ENCODE measurements at regions not wholly inside any gene's neighbourhood (a gene's known extent, or its start where the extent isn't known, plus 50 kb on each side); places are given as distances from the start of the nearest gene placed in this dataset.

DNA sequence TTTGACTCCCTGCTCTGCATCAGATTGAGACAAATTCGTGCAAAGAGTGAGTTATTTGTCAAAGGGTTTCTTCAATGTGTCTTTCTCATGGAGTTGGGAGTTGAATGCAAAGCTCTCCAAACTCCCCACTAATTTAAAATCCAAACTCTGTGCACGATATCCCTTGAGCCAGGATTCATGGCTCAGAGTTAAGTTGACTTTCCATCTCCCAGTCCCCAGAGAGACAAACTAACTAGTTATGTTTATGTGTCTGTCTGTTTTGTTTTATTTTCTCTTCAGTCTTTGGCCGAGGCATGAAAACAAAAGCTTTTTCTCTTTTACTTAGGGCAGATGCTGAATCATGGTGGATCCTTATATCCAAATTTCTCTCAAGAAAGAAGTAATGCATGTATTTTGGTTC, 570.0 kb upstream of the CDH5 start:
- H3K4me3 Mint-ChIP-seq: no peak overlapping the region
- no peaks in the 10 kb centered on the region for H3K36me3 Mint-ChIP-seq
- H3K27ac Mint-ChIP-seq: no peak overlapping the region
- H3K27me3 Mint-ChIP-seq (ENCODE audit: low read depth): no peaks in the 10 kb centered on the region
- DNase-seq (ENCODE audit: low spot score in 2 of 2, unreplicated experiment in 2 of 2): no peak
- peaks cover 9% of the 10 kb centered on the region for H3K4me1 Mint-ChIP-seq
- H3K9me3 Mint-ChIP-seq: no peaks in the 10 kb centered on the region
- TF ChIP-seq, protein P1, sequence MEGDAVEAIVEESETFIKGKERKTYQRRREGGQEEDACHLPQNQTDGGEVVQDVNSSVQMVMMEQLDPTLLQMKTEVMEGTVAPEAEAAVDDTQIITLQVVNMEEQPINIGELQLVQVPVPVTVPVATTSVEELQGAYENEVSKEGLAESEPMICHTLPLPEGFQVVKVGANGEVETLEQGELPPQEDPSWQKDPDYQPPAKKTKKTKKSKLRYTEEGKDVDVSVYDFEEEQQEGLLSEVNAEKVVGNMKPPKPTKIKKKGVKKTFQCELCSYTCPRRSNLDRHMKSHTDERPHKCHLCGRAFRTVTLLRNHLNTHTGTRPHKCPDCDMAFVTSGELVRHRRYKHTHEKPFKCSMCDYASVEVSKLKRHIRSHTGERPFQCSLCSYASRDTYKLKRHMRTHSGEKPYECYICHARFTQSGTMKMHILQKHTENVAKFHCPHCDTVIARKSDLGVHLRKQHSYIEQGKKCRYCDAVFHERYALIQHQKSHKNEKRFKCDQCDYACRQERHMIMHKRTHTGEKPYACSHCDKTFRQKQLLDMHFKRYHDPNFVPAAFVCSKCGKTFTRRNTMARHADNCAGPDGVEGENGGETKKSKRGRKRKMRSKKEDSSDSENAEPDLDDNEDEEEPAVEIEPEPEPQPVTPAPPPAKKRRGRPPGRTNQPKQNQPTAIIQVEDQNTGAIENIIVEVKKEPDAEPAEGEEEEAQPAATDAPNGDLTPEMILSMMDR (IDR thresholded peaks at IDR 0.05; ENCODE audit: unreplicated experiment): no peak

- no peaks in the 10 kb centered on the region for H3K27me3 Mint-ChIP-seq (ENCODE audit: low read depth)
- no peak overlapping the region for H3K27ac Mint-ChIP-seq
- no peak for DNase-seq (ENCODE audit: low spot score in 2 of 2, unreplicated experiment in 2 of 2)
- H3K4me3 Mint-ChIP-seq: no peak overlapping the region
- H3K9me3 Mint-ChIP-seq: no peaks in the 10 kb centered on the region
- H3K36me3 Mint-ChIP-seq: no peaks in the 10 kb centered on the region
- TF ChIP-seq, protein P1 (IDR thresholded peaks at IDR 0.05; ENCODE audit: unreplicated experiment): no peak
- peaks cover 9% of the 10 kb centered on the region for H3K4me1 Mint-ChIP-seq
These were observed 571.5 kb upstream of the CDH5 start for GRCh38 chr16:65794973-65795372.

- Mint-ChIP-seq H3K4me1 (peaks cover 9% of the 10 kb centered on the region), H3K27me3 (ENCODE audit: low read depth) (no peaks in the 10 kb centered on the region), H3K36me3 (no peaks in the 10 kb centered on the region), H3K27ac (no peak overlapping the region), H3K9me3 (peaks cover 3% of the 10 kb centered on the region), H3K4me3 (no peak overlapping the region)
- DNase-seq (ENCODE audit: low spot score in 2 of 2, unreplicated experiment in 2 of 2): no peak
- TF ChIP-seq, protein P1 (IDR thresholded peaks at IDR 0.05; ENCODE audit: unreplicated experiment): no peak
These were observed 572.7 kb upstream of the CDH5 start for GRCh38 chr16:65793781-65794180.

DNA sequence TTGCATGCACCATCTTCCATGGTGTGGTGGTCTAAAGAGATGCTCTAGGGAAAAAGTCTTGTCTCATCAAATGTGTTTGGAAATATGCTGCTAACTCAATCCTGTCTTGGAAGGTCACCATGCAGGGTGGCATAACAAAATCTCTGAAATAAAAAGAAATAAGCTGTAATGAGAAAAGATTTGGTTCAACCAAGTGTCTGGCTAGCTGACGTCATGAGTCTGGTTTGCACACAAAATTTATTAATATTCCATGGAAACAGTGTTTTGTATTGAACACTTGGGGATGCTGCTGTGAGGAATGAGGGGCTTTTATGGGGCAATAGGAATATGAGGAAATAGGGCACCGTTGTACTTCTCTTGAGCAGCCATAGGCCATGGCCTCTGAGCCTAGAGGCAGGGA, 575.7 kb upstream of the CDH5 start:
- no peak for DNase-seq (ENCODE audit: low spot score in 2 of 2, unreplicated experiment in 2 of 2)
- peaks cover 12% of the 10 kb centered on the region for H3K4me1 Mint-ChIP-seq
- H3K36me3 Mint-ChIP-seq: no peaks in the 10 kb centered on the region
- no peak overlapping the region for H3K27ac Mint-ChIP-seq
- H3K4me3 Mint-ChIP-seq: no peak overlapping the region
- no peaks in the 10 kb centered on the region for H3K27me3 Mint-ChIP-seq (ENCODE audit: low read depth)
- TF ChIP-seq, protein P1 (IDR thresholded peaks at IDR 0.05; ENCODE audit: unreplicated experiment): no peak
- H3K9me3 Mint-ChIP-seq: peaks cover 3% of the 10 kb centered on the region

DNA sequence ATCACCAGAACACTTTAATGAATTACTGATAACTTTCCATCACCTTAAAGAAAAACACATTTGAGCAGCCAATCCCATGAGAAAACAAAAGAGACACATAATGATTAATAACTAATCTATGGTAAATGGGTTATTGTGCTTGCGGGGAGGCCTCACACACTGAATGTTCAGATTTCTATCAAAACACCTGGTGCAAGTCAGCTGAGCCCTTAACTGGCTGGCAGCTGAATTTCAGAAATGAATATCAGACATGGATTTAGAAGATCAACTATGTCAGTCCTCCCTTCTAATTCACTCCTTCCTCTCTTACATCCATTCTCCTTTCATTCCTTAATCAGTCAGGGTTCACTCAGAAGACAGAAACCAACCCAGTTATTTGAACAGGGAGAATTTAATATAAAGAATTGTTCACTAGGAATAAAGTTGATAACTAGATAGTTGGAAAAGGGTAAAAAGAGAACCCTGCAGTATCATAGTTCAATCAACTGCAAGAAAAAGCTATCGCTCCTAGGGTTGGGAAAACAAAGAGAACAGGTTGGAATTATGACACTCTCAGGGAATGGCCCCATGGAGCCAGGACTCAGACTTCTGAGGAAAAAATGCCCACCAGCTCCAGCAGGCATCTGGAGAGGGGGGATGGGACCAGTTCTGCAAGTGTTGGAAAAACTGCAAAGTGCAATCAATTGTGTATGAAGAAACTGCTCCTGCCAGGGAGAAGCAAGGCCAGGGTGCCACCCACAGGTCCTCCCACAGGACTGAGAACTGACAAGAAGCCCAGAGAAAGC, 577.1 kb upstream of the CDH5 start:
- H3K27ac Mint-ChIP-seq: no peak overlapping the region
- peaks cover 4% of the 10 kb centered on the region for H3K4me1 Mint-ChIP-seq
- H3K4me3 Mint-ChIP-seq: no peak overlapping the region
- DNase-seq (ENCODE audit: low spot score in 2 of 2, unreplicated experiment in 2 of 2): no peak
- no peaks in the 10 kb centered on the region for H3K27me3 Mint-ChIP-seq (ENCODE audit: low read depth)
- TF ChIP-seq, protein P1 (IDR thresholded peaks at IDR 0.05; ENCODE audit: unreplicated experiment): no peak
- H3K9me3 Mint-ChIP-seq: peaks cover 3% of the 10 kb centered on the region
- H3K36me3 Mint-ChIP-seq: no peaks in the 10 kb centered on the region

Data from mesothelial cell of epicardium (in vitro differentiated cells).